Mesenchymal stem cell (in vitro differentiated cells and primary cell): ENCODE measurements at regions not wholly inside any gene's neighbourhood (a gene's known extent, or its start where the extent isn't known, plus 50 kb on each side); places are given as distances from the start of the nearest gene placed in this dataset.

ENCODE experiments used
- DNase-seq: peaks from one replicate; pipeline ENCODE4 v3.0.0-alpha.2; 2013
- H2AFZ ChIP-seq: one replicate; pipeline ENCODE4 v1.6.1; 2013; ENCODE audit warnings: low read depth, mild to moderate bottlenecking, control low read depth, inconsistent platforms, low read length, moderate library complexity
- H2AK5ac ChIP-seq: 2 replicates; pipeline ENCODE4 v1.6.1; 2013; ENCODE audit warnings: low read length, moderate library complexity, mild to moderate bottlenecking, inconsistent platforms; ENCODE audit not compliant: severe bottlenecking
- H2BK120ac ChIP-seq: one replicate; pipeline ENCODE4 v1.6.1; 2013; ENCODE audit warnings: low read depth, mild to moderate bottlenecking, inconsistent platforms, low read length, moderate library complexity
- H2BK12ac ChIP-seq, 2 experiments: one replicate each; pipeline ENCODE4 v1.6.1; 2013; ENCODE audit warnings: inconsistent platforms in 2 of 2, low read length in 2 of 2, mild to moderate bottlenecking in 2 of 2, moderate library complexity in 2 of 2, control low read depth in 1 of 2
- H2BK15ac ChIP-seq: one replicate; pipeline ENCODE4 v1.6.1; 2013; ENCODE audit warnings: mild to moderate bottlenecking, low read depth, inconsistent platforms; ENCODE audit not compliant: poor library complexity, severe bottlenecking
- H2BK5ac ChIP-seq: 2 replicates; pipeline ENCODE4 v1.6.1; 2013; ENCODE audit warnings: low read depth, mild to moderate bottlenecking, low read length, control low read depth, inconsistent platforms; ENCODE audit not compliant: poor library complexity, severe bottlenecking
- H3K14ac ChIP-seq, 2 experiments: one replicate each; pipeline ENCODE4 v1.6.1; 2013; ENCODE audit warnings: inconsistent platforms in 2 of 2, low read length in 2 of 2, control low read depth in 1 of 2, mild to moderate bottlenecking in 1 of 2, moderate library complexity in 1 of 2
- H3K18ac ChIP-seq, 2 experiments: one replicate each; pipeline ENCODE4 v1.6.1; 2013; ENCODE audit warnings: inconsistent platforms in 2 of 2, low read length in 2 of 2, control low read depth in 1 of 2, low read depth in 1 of 2, mild to moderate bottlenecking in 1 of 2
- H3K23ac ChIP-seq, 2 experiments: one replicate each; pipeline ENCODE4 v1.6.1; 2013; ENCODE audit warnings: inconsistent platforms in 2 of 2, low read length in 2 of 2, mild to moderate bottlenecking in 2 of 2, moderate library complexity in 2 of 2, control low read depth in 1 of 2
- H3K27ac ChIP-seq: 2 replicates; pipeline ENCODE4 v1.5.1; 2013; ENCODE audit warnings: mild to moderate bottlenecking, moderate library complexity, low read length, control low read depth, inconsistent platforms; ENCODE audit not compliant: poor library complexity, severe bottlenecking
- H3K27me3 ChIP-seq, 2 experiments: 2 replicates each; pipeline versions ENCODE4 v1.6.1 to v1.7.0; 2013; ENCODE audit warnings: low read length in 2 of 2, mild to moderate bottlenecking in 2 of 2, moderate library complexity in 2 of 2, control low read depth in 1 of 2, inconsistent platforms in 1 of 2; ENCODE audit not compliant: control insufficient read depth in 1 of 2, insufficient read depth in 1 of 2
- H3K36me3 ChIP-seq, 2 experiments: 2 replicates each; pipeline versions ENCODE4 v1.6.1 to v1.7.0; 2013; ENCODE audit warnings: low read length in 2 of 2, control low read depth in 1 of 2, inconsistent platforms in 1 of 2, low read depth in 1 of 2, mild to moderate bottlenecking in 1 of 2; ENCODE audit not compliant: insufficient read depth in 2 of 2, control insufficient read depth in 1 of 2
- H3K4ac ChIP-seq, 2 experiments: one replicate each; pipeline ENCODE4 v1.6.1; 2013; ENCODE audit warnings: inconsistent platforms in 2 of 2, low read length in 2 of 2, mild to moderate bottlenecking in 2 of 2, moderate library complexity in 2 of 2, control low read depth in 1 of 2, low read depth in 1 of 2
- H3K4me1 ChIP-seq: 2 replicates; pipeline ENCODE4 v1.6.1; 2013; ENCODE audit warnings: low read depth, low read length, control low read depth; ENCODE audit not compliant: control insufficient read depth, insufficient read depth
- H3K4me2 ChIP-seq: 2 replicates; pipeline ENCODE4 v1.6.1; 2013; ENCODE audit warnings: low read length, mild to moderate bottlenecking, inconsistent platforms; ENCODE audit not compliant: poor library complexity, severe bottlenecking
- H3K4me3 ChIP-seq, 2 experiments: 2 replicates each; pipeline versions ENCODE4 v1.5.1 to v1.7.0; 2013; ENCODE audit warnings: low read length in 2 of 2, mild to moderate bottlenecking in 2 of 2, control low read depth in 1 of 2, low read depth in 1 of 2; ENCODE audit not compliant: insufficient read depth in 1 of 2
- H3K79me1 ChIP-seq: replicated peaks from 2 replicates; pipeline ENCODE4 v1.6.1; 2013; ENCODE audit warnings: mild to moderate bottlenecking, control low read depth, low read length, inconsistent platforms; ENCODE audit not compliant: poor library complexity, severe bottlenecking
- H3K9ac ChIP-seq: 2 replicates; pipeline ENCODE4 v1.7.0; 2013; ENCODE audit warnings: mild to moderate bottlenecking, low read length, moderate library complexity
- H3K9me3 ChIP-seq: 2 replicates; pipeline ENCODE4 v1.7.0; 2013; ENCODE audit warnings: mild to moderate bottlenecking, low read length; ENCODE audit not compliant: control insufficient read depth
- H4K8ac ChIP-seq: one replicate; pipeline ENCODE4 v1.6.1; 2013; ENCODE audit warnings: inconsistent platforms, mild to moderate bottlenecking, low read length, moderate library complexity
- H4K91ac ChIP-seq: one replicate; pipeline ENCODE4 v1.6.1; 2013; ENCODE audit warnings: mild to moderate bottlenecking, low read length, inconsistent platforms
- WGBS: methylation state at CpG from one replicate; pipeline ENCODE4 v1.1.7; 2013; ENCODE audit warnings: mixed read lengths; 5-methylcytosine and 5-hydroxymethylcytosine counted together

DNA sequence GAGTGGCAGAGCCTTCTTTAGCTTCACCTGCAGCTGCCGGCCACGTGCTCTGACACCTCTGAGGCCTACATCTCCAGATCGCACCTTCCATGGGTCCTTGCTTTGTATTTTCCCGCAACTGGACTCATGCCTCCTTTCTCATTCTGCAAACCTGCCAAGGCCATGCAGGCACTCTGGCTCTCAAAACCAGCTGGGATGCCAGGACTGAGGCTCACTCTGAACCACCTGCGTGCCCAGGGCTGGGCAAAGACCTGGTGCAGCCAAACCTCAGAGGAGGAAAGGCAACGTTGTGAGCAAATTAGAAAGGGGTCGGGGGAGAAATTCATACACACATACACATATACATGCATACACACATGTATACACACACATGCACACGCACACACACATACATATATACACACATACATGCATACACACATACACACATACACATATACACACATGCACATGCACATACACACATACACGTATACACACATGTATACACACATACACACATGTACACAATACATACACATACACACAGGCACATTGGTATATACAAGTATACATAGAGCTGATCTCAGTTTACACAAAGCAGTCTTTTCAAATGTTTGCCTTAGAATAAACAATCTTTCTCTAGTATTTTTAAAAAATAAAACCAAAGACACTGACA is 125.2 kb downstream of the RTP5 start:
- Histone ChIP-seq H3K4me1 (peaks cover 7% of the 10 kb centered on the region), H2BK5ac (no peak overlapping the region), H2AK5ac (no peak overlapping the region), H2AFZ (no peak overlapping the region), H3K36me3 (peaks cover 0 to 4% of the 10 kb centered on the region in 2 experiments), H3K4me3 (no peak overlapping the region), H3K14ac (no peak overlapping the region), H3K18ac (no peak overlapping the region), H3K27ac (no peak overlapping the region), H2BK15ac (no peak overlapping the region), H3K27me3 (peaks cover 14 to 41% of the 10 kb centered on the region in 2 experiments), H4K91ac (no peak overlapping the region), H2BK12ac (no peak overlapping the region), H3K4me2 (no peak overlapping the region), H4K8ac (no peak overlapping the region), H3K79me1 (no peaks in the 10 kb centered on the region), H3K23ac (no peak overlapping the region), H3K4ac (no peak overlapping the region), H3K9me3 (no peaks in the 10 kb centered on the region), H3K9ac (no peak overlapping the region), H2BK120ac (no peak overlapping the region)
- 78% methylated on average over 9 of the region's 9 CpGs for WGBS
- DNase-seq = no peak

DNA sequence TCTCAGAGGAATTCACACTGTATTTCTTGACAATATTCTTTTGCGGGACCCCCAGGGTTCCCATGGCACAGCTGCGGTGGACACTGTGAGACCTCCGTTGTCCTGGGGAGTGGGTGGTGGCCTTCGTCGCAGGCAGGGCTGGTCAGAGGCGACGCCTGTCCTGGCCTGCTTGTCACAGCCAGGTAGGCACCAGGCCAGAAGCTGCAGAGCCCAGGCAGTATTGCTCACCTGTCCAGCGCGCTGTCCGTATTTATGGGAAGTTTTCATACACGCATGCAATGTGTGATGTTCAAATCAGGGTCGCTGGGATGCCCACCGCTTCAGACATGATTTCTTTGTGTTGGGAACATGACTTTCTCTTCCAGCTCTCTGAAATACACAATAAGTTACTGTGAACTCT is 126.6 kb downstream of the RTP5 start:
- H2BK12ac ChIP-seq = no peak overlapping the region
- no peak overlapping the region for H3K14ac ChIP-seq
- H4K8ac ChIP-seq = no peak overlapping the region
- 93% methylated on average over 13 of the region's 13 CpGs for WGBS
- no peak overlapping the region for H3K18ac ChIP-seq
- H3K36me3 ChIP-seq = peaks cover 0 to 4% of the 10 kb centered on the region in 2 experiments
- H3K79me1 ChIP-seq = no peaks in the 10 kb centered on the region
- no peak overlapping the region for H3K4me3 ChIP-seq
- no peak overlapping the region for H3K9ac ChIP-seq
- no peak overlapping the region for H2AFZ ChIP-seq
- H3K9me3 ChIP-seq = no peaks in the 10 kb centered on the region
- no peak overlapping the region for H3K23ac ChIP-seq
- H2AK5ac ChIP-seq = no peak overlapping the region
- peaks cover 7% of the 10 kb centered on the region for H3K4me1 ChIP-seq
- H3K4ac ChIP-seq = no peak overlapping the region
- H3K4me2 ChIP-seq = no peak overlapping the region
- H2BK120ac ChIP-seq = no peak overlapping the region
- H2BK5ac ChIP-seq = no peak overlapping the region
- no peak overlapping the region for H2BK15ac ChIP-seq
- H3K27me3 ChIP-seq = peaks cover 18 to 44% of the 10 kb centered on the region in 2 experiments
- DNase-seq = no peak
- no peak overlapping the region for H4K91ac ChIP-seq
- no peak overlapping the region for H3K27ac ChIP-seq

DNA sequence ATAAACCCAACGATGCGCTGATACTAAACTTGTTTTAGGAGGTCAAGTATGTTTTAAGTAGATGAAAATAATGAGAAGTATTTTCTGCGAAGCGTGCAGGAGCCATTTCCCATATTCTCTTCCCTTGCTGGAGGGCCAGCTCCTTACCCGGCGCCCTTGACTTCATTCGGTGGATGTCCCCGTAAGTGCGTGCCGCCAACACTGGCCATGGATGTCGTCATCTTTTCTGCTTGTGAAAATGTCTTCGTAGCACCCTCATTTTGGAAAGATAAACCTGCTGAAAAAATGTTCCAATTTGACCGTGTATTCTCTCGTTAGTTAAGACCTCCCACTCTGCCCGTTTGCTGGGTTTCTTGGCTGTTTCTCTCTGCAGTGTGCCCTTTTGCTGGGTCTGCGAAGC is 127.5 kb downstream of the RTP5 start:
- H3K27me3 ChIP-seq = peaks cover 25 to 47% of the 10 kb centered on the region in 2 experiments
- H3K9ac ChIP-seq = no peak overlapping the region
- no peaks in the 10 kb centered on the region for H3K9me3 ChIP-seq
- no peak overlapping the region for H3K4me2 ChIP-seq
- DNase-seq = no peak
- no peak overlapping the region for H2BK15ac ChIP-seq
- H3K4me1 ChIP-seq = peaks cover 5% of the 10 kb centered on the region
- H3K14ac ChIP-seq = no peak overlapping the region
- H3K4me3 ChIP-seq = no peak overlapping the region
- H2AFZ ChIP-seq = no peak overlapping the region
- H3K27ac ChIP-seq = no peak overlapping the region
- H3K79me1 ChIP-seq = no peaks in the 10 kb centered on the region
- no peak overlapping the region for H2BK120ac ChIP-seq
- H3K23ac ChIP-seq = no peak overlapping the region
- H2BK12ac ChIP-seq = no peak overlapping the region
- H3K18ac ChIP-seq = no peak overlapping the region
- H2BK5ac ChIP-seq = no peak overlapping the region
- no peaks in the 10 kb centered on the region for H3K36me3 ChIP-seq
- H4K91ac ChIP-seq = no peak overlapping the region
- no peak overlapping the region for H4K8ac ChIP-seq
- H2AK5ac ChIP-seq = no peak overlapping the region
- H3K4ac ChIP-seq = no peak overlapping the region
- 95% methylated on average over 16 of the region's 16 CpGs for whole genome bisulfite sequencing

DNA sequence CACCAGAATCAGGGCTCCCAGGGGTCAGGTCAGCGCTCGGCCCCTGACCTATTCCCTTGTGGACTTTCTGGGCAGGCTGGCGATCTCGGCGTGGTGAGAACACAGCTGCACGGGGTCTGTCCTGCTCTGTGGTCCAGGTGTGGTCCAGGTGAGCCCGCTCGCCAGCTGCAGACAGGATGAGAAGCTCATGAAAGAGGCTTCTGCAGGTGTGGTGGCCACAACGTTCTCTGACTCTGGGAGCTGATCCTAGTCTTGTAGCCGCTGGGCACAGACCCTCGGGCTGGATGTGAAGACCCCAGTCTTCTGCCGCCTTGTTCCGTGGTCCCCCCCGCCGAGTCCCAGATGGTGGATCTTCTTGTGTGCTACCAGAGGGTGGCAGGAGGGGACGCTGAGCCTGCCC is 129.7 kb downstream of the RTP5 start:
- no peak overlapping the region for H3K18ac ChIP-seq
- no peaks in the 10 kb centered on the region for H3K9me3 ChIP-seq
- peaks cover 32 to 44% of the 10 kb centered on the region in 2 experiments for H3K27me3 ChIP-seq
- no peak overlapping the region for H4K91ac ChIP-seq
- H3K36me3 ChIP-seq = no peaks in the 10 kb centered on the region
- H4K8ac ChIP-seq = no peak overlapping the region
- H2BK120ac ChIP-seq = no peak overlapping the region
- H3K27ac ChIP-seq = no peak overlapping the region
- no peak overlapping the region for H3K9ac ChIP-seq
- H2BK5ac ChIP-seq = no peak overlapping the region
- H3K23ac ChIP-seq = no peak overlapping the region
- H3K14ac ChIP-seq = no peak overlapping the region
- H3K4me1 ChIP-seq = peaks cover 5% of the 10 kb centered on the region
- no peaks in the 10 kb centered on the region for H3K79me1 ChIP-seq
- H3K4me2 ChIP-seq = no peak overlapping the region
- no peak overlapping the region for H2BK12ac ChIP-seq
- WGBS = 88% methylated on average over 16 of the region's 16 CpGs
- no peak overlapping the region for H2AK5ac ChIP-seq
- H3K4ac ChIP-seq = no peak overlapping the region
- H2BK15ac ChIP-seq = no peak overlapping the region
- DNase-seq = no peak
- H2AFZ ChIP-seq = no peak overlapping the region
- H3K4me3 ChIP-seq = peak overlapping the region in 1 of 2 experiments; percentile 0
